Endothelial cell (in vitro differentiated cells): ENCODE measurements at regions not wholly inside any gene's neighbourhood (a gene's known extent, or its start where the extent isn't known, plus 50 kb on each side); places are given as distances from the start of the nearest gene placed in this dataset.
A peak's percentile ranks its signal among the peaks of the same experiment; 100 is the strongest.

Source experiments
- DNase-seq: peaks from one replicate; pipeline ENCODE4 v3.0.0; 2021; ENCODE audit warnings: low spot score
- H3K27ac Mint-ChIP-seq: one replicate; pipeline ENCODE4 v1.8.0; 2021; ENCODE audit warnings: mixed read lengths, inconsistent platforms; ENCODE audit not compliant: unreplicated experiment
- H3K27me3 Mint-ChIP-seq: one replicate; pipeline ENCODE4 v1.8.0; 2021; ENCODE audit warnings: mild to moderate bottlenecking, moderate library complexity, mixed read lengths, inconsistent platforms; ENCODE audit not compliant: unreplicated experiment
- H3K36me3 Mint-ChIP-seq: one replicate; pipeline ENCODE4 v1.8.0; 2021; ENCODE audit warnings: mild to moderate bottlenecking, low read depth, mixed read lengths, inconsistent platforms; ENCODE audit not compliant: unreplicated experiment
- H3K4me1 Mint-ChIP-seq: one replicate; pipeline ENCODE4 v1.8.0; 2021; ENCODE audit warnings: mild to moderate bottlenecking, mixed read lengths, inconsistent platforms; ENCODE audit not compliant: unreplicated experiment
- H3K4me3 Mint-ChIP-seq: one replicate; pipeline ENCODE4 v1.8.0; 2021; ENCODE audit warnings: mild to moderate bottlenecking, mixed read lengths, inconsistent platforms; ENCODE audit not compliant: unreplicated experiment
- H3K9me3 Mint-ChIP-seq: one replicate; pipeline ENCODE4 v1.8.0; 2021; ENCODE audit warnings: mixed read lengths, inconsistent platforms; ENCODE audit not compliant: unreplicated experiment
- TF ChIP-seq, protein P1 (sequence below): fragments of 200-600 bp; sonication (generic); IDR thresholded peaks from one replicate; pipeline ENCODE4 v1.5.0; 2021; ENCODE audit warnings: antibody characterized with exemption; ENCODE audit not compliant: unreplicated experiment

DNA sequence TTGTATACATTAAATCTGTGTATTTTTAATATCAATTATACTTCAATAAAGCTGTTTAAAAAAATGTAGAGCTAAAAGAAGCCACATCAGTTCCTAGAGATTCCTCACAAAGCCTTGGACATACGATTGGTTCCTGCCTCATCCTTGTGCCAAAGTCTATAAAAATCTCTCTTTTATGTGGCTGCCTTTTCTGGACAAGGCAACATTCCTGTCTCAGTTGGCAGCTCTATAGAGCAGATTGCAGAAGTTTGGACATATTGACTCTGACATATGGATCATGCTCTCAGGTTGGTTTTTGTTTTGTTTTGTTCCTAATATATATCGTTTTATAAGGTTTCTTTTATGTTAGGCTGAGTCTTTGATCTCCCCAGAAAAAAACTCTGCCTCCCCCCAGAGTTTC lies 148.9 kb downstream of the MAFB start:
- H3K27me3 Mint-ChIP-seq = no peaks in the 10 kb centered on the region
- no peak for DNase-seq
- no peak overlapping the region for H3K4me3 Mint-ChIP-seq
- H3K9me3 Mint-ChIP-seq = no peaks in the 10 kb centered on the region
- no peak overlapping the region for H3K27ac Mint-ChIP-seq
- H3K36me3 Mint-ChIP-seq = no peaks in the 10 kb centered on the region
- TF ChIP-seq, protein P1, sequence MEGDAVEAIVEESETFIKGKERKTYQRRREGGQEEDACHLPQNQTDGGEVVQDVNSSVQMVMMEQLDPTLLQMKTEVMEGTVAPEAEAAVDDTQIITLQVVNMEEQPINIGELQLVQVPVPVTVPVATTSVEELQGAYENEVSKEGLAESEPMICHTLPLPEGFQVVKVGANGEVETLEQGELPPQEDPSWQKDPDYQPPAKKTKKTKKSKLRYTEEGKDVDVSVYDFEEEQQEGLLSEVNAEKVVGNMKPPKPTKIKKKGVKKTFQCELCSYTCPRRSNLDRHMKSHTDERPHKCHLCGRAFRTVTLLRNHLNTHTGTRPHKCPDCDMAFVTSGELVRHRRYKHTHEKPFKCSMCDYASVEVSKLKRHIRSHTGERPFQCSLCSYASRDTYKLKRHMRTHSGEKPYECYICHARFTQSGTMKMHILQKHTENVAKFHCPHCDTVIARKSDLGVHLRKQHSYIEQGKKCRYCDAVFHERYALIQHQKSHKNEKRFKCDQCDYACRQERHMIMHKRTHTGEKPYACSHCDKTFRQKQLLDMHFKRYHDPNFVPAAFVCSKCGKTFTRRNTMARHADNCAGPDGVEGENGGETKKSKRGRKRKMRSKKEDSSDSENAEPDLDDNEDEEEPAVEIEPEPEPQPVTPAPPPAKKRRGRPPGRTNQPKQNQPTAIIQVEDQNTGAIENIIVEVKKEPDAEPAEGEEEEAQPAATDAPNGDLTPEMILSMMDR = no peak
- H3K4me1 Mint-ChIP-seq = no peaks in the 10 kb centered on the region

DNA sequence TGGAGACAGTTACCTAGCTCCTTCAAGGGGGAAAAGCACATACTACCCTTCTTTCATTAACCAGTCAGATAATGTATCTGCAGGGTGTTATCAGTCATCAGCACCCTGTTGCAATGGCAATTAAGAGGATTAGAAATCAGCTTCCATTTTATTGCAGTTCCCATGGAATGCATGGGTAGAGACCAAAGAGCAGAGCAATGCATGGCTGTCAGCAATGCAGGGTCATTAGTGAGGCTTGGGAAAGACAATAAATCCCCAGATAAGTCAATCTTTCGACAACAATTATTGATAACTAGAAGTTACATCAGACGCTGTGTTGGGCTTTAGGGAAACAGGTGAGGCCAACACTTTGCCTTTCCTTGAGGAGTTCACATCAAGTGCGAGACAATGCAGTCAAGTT lies 150.9 kb downstream of the MAFB start:
- H3K27me3 Mint-ChIP-seq = peaks cover 3% of the 10 kb centered on the region
- DNase-seq = no peak
- H3K9me3 Mint-ChIP-seq = no peaks in the 10 kb centered on the region
- H3K27ac Mint-ChIP-seq = no peak overlapping the region
- TF ChIP-seq, protein P1 = no peak
- H3K4me1 Mint-ChIP-seq = no peaks in the 10 kb centered on the region
- H3K36me3 Mint-ChIP-seq = no peaks in the 10 kb centered on the region
- no peak overlapping the region for H3K4me3 Mint-ChIP-seq

DNA sequence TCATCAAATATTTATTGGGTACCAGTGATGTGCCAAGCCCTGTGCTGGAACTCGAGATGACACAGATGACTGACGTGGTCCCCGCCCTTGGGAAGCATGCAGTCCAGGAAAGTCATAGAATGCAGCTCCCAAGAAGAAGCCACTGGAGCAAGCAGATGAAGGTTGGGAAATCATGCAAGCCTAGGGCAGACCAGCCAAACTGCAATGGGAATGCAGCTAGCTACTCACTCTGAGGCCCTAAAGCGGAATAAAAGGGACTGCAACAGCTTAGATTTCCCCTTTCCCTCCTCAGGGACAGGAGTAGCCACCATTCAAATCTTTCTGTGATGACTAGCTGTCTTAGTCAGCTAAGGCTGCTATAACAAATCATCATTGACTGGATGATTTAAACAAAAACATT lies 152.2 kb downstream of the MAFB start:
- TF ChIP-seq, protein P1 = no peak
- Mint-ChIP-seq H3K27ac (no peak overlapping the region), H3K36me3 (no peaks in the 10 kb centered on the region), H3K9me3 (no peaks in the 10 kb centered on the region), H3K27me3 (peaks cover 3% of the 10 kb centered on the region), H3K4me1 (no peaks in the 10 kb centered on the region), H3K4me3 (no peak overlapping the region)
- no peak for DNase-seq

DNA sequence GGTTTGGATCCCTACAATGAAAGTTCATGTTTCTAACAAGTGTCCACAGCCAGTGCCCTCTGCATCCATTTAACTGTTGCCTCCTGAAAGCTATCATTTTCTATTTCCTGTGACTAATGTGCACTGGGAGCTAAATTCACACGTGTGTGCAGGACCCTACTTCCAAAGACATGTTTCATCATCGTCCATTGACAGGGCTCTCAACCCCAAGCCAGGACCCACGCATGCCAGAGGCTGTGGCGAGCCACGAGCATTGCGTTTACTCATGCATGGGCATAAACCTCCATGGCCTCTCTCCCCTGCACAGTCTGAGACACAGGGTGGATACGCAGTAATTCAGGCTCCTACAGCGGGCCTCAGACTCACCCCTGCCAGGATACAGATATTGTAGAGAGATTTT lies 153.2 kb downstream of the MAFB start:
- no peak for DNase-seq
- Mint-ChIP-seq H3K4me1 (no peaks in the 10 kb centered on the region), H3K36me3 (peaks cover 3% of the 10 kb centered on the region), H3K27me3 (peaks cover 3% of the 10 kb centered on the region), H3K9me3 (peaks cover 4% of the 10 kb centered on the region), H3K4me3 (no peak overlapping the region), H3K27ac (no peak overlapping the region)
- TF ChIP-seq, protein P1 = no peak

DNA sequence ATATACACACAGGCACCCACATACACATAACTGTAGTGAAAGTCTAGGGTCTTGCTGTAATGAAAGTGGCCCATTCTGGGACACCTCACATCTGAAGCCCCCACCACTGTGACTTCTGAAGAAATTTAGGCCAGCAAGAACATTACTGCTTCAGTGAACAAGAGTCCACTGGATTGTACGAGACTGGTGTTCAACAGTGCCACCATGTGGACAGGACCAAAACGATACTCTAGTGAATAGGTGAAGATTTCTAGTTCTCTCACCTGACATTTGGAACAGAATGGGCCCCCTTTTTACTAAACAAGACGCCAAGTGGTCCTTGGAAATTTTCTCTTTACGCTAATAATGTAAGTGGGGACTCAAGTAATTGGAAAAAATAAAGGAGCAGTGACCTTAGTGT lies 156.9 kb downstream of the MAFB start:
- no peaks in the 10 kb centered on the region for H3K4me1 Mint-ChIP-seq
- H3K27me3 Mint-ChIP-seq = peaks cover 3% of the 10 kb centered on the region
- no peak overlapping the region for H3K27ac Mint-ChIP-seq
- no peak overlapping the region for H3K4me3 Mint-ChIP-seq
- H3K36me3 Mint-ChIP-seq = peaks cover 5% of the 10 kb centered on the region
- TF ChIP-seq, protein P1 = peak; percentile 60
- H3K9me3 Mint-ChIP-seq = peaks cover 7% of the 10 kb centered on the region
- DNase-seq = peak; percentile 15
